HG03439 (cell line): ENCODE measurements at regions not wholly inside any gene's neighbourhood (a gene's known extent, or its start where the extent isn't known, plus 50 kb on each side); places are given as distances from the start of the nearest gene placed in this dataset.
"Not testable (repeated sequence)": the region's sequence is repeated elsewhere in the genome, so short reads cannot be mapped to it uniquely, and the experiment has no call there.

ENCODE experiments used
- ATAC-seq: cut with Tn5 transposase; IDR thresholded peaks from one replicate; pipeline ENCODE4 v1.9.1; 2021; ENCODE audit warnings: mild to moderate bottlenecking, moderate library complexity; ENCODE audit not compliant: unreplicated experiment

GRCh38 chr3:71964170-71964569 is 179.2 kb upstream of the PROK2 start:
- ATAC-seq = no peak

- ATAC-seq = no peak
Measured at GRCh38 chr3:71962561-71963240, 177.8 kb upstream of the PROK2 start.

- no peak for ATAC-seq
Measured at GRCh38 chr3:71961891-71962290, 176.9 kb upstream of the PROK2 start.

GRCh38 chr3:71961378-71961777 is 176.4 kb upstream of the PROK2 start:
- no peak for ATAC-seq

DNA sequence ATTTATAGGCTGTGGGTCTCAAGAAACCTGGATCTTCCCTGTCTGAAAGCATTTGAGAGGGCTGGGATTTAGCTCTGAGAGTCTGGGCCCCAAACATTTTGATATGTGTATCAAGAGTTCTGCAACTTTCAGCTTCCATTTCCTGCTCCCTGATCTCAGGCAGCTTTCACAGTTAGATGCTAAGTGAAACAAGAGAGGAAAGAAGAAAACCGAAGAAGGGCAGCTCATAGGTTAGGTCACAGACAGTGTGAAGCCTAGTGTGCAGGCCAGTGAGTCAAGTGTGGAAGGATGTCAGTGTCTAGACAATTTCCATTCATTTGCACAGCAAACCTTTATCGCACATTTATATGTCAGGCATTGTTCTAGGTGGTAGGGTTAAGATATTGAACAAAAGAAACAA is 173.6 kb upstream of the PROK2 start:
- ATAC-seq = no peak

DNA sequence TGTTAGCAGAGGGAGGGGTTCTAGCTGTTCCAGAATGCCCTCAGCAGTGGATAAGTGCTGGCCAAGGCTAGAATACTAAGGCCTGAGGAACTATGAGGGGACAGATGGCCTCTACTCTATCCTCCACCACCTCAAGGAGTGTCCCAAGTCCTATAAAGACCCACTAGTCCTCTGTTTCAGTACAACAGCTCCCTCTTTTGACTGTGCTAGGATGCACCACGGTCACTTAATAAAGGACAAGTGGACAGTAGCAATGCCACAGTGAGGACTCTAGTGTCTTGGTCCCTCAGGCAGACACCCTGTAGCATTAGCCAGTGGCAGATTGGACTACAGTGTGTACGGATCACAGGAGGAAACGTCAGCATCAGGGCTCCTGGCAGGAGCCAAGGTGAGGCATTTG is 171.8 kb upstream of the PROK2 start:
- ATAC-seq = no peak

DNA sequence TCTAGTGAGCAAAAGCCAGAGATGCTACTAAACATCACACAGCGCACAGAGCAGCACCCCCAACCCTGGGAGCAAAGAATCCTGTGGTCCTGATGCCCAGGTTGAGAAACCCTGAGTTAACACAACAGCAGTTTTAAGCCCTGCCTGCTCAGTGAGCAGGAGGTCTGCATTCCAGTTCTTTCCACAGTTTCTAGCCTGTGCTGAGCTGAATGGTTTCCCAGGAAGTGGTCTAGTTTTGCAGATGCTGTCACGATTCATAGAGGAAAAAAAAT is 171.1 kb upstream of the PROK2 start:
- ATAC-seq = no peak

GRCh38 chr3:71955240-71956068 is 170.5 kb upstream of the PROK2 start:
- no peak for ATAC-seq

GRCh38 chr3:71951842-71952241 is 166.9 kb upstream of the PROK2 start:
- no peak for ATAC-seq

- no peak for ATAC-seq
Measured at GRCh38 chr3:71951361-71951760, 166.4 kb upstream of the PROK2 start.

- no peak for ATAC-seq
Measured at GRCh38 chr3:71949442-71949841, 164.5 kb upstream of the PROK2 start.

- no peak for ATAC-seq
Measured at GRCh38 chr3:71944482-71945065, 159.6 kb upstream of the PROK2 start.

DNA sequence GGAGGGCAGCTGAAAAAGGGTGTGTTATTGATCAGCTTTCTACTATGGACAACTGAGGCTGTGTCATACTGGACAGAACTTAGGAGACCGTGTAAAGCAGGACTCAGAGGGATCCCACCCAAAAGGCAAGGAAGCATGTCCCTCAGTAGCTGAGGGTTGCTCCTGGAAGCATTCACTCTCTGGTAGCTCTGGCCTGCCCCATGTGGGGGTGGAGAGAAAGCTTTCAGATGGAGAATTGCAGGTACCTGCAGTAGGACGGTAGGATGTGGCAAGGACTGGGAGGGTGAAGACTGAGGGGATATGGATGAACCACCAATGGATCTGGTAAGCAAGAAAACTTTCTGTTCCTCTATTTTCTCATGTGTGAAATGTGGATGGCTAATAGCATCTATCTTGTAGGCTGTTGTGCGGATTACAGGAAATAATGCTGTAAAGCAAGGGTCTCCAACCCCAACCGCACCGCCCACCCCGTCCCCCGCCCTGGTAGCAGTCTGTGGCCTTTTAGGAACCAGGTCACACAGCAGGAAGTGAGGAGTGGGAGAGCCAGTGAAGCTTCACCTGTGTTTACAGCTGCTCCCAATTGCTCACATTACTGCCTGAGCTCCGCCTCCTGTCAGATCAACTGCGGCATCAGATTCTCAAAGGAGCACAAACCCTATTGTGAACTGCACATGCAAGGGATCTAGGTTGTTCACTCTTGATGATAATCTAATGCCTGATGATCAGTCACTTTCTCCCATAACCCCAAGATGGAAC is 157.7 kb upstream of the PROK2 start:
- ATAC-seq = no peak

DNA sequence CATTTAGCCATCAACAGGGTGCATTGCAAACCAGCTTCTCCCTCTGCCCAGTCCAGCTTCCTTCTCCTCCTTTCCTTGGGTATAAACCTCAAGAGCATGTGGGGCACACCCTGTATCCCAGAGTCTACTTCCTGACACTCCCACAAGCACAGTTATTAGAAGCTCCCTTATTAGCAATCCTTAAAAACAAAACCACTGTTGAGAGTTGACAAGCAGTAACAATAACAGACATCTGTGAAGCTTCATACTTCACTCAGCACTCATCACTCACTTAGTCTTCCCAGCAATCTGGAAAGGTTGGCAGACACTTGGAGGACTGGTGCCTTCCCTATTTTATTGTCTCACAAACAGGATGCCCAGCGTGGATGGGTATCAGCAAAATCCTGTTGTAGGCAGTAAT is 155.5 kb upstream of the PROK2 start:
- ATAC-seq = no peak

GRCh38 chr3:71938081-71938480 is 153.1 kb upstream of the PROK2 start:
- ATAC-seq = not testable (repeated sequence)

- no peak for ATAC-seq
Measured at GRCh38 chr3:71936681-71937080, 151.7 kb upstream of the PROK2 start.

DNA sequence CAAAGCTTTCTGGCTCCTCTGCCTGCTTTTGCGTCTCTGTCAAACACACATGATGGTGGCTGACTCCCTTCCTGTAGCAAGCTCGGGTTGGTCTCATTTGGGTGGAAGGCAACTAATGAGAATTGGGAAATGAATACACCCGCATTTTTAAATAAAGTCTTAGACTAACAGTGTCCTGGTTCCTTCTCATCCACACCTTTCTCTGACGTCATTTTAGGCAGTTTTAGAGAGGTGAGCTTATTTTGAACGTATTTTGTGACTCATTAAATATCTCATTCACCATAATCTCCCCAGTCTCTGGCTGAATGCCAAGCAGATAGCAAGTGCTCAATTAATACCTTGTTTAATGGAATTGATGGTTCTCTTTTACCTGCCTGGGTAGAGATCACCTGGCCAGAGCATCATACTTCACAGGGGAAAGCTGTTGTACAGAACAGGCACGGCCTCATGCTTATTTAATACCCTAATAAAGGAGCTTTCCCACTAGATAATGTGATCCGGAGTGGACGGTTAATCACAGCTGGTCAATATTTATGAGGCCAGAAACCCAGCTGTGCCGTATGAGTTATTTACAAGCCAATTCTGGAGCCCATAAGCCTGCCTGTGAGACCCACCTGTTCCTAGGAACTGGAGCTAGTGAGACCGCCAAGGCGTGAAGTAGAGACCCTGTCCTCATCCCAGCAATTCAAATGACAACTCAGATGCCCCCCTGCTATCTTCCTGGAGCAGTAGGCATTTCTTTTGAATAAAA is 149.7 kb upstream of the PROK2 start:
- ATAC-seq = no peak

DNA sequence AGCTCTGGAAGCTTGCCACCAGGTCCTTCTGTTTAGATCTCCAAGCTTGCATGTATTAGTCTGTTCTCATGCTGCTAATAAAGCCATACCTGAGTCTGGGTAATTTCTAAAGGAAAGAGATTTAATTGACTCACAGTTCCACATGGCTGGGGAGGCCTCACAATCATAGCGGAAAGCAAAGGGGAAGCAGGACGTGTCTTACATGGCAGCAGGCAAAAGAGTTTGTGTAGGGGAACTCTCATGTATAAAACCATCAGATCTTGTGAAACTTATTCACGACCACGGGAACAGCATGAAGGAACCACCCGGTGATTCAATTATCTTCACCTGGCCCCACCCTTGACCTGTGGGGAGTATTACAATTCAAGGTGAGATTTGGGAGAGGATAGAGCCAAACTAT is 147.0 kb upstream of the PROK2 start:
- ATAC-seq = no peak

- ATAC-seq = no peak
Measured at GRCh38 chr3:71930056-71930991, 145.4 kb upstream of the PROK2 start.

- no peak for ATAC-seq
Measured at GRCh38 chr3:71928212-71928611, 143.3 kb upstream of the PROK2 start.
